B cell (primary cell): ENCODE measurements at regions not wholly inside any gene's neighbourhood (a gene's known extent, or its start where the extent isn't known, plus 50 kb on each side); places are given as distances from the start of the nearest gene placed in this dataset.

Source experiments
- ATAC-seq: fragments of 200-7000 bp; cut with Tn5 transposase; one replicate; pipeline ENCODE4 v1.10.0; 2021; ENCODE audit warnings: low read depth, mild to moderate bottlenecking, moderate number of reproducible peaks, moderate library complexity
- CTCF ChIA-PET: fragments of 350-600 bp; sonication (Branson Sonifier 250); formaldehyde crosslinking; loops from one replicate; lab custom pipeline; 2021; ENCODE audit warnings: antibody characterized with exemption, inconsistent platforms; lab: Charles Lee
- POLR2A ChIA-PET: fragments of 350-600 bp; sonication (Branson Sonifier 250); formaldehyde crosslinking; loops from one replicate; lab custom pipeline; 2021; ENCODE audit warnings: antibody characterized with exemption; lab: Charles Lee
- DNase-seq: peaks from one replicate; pipeline ENCODE4 v3.0.0; 2013
- H2AFZ ChIP-seq: 2 replicates; pipeline ENCODE4 v1.6.1; 2012; ENCODE audit warnings: mild to moderate bottlenecking, low read depth, low read length; ENCODE audit not compliant: insufficient read depth, poor library complexity, severe bottlenecking
- H3K27ac ChIP-seq, 2 donors: 1 replicate in 1 of 2; 2 replicates in 1 of 2; pipeline ENCODE4 v1.5.1; 2012 to 2013; ENCODE audit warnings: low read length in 2 of 2, mild to moderate bottlenecking in 2 of 2, moderate library complexity in 1 of 2
- H3K27me3 ChIP-seq, 4 experiments: fragments of 200-600 bp in 1 of 4; sonication (generic) in 1 of 4; replicated peaks in 1 of 4; 1 replicate in 2 of 4; 2 replicates in 2 of 4; pipeline versions ENCODE4 v1.6.1 to v1.7.0; 2013 to 2016; ENCODE audit warnings: low read length in 3 of 4, mild to moderate bottlenecking in 2 of 4, mixed read lengths in 1 of 4, moderate library complexity in 1 of 4; ENCODE audit not compliant: insufficient read depth in 4 of 4, control insufficient read depth in 3 of 4; ENCODE audit errors: control extremely low read depth in 1 of 4
- H3K36me3 ChIP-seq, 2 experiments: replicated peaks in 1 of 2; 1 replicate in 1 of 2; 2 replicates in 1 of 2; pipeline versions ENCODE4 v1.6.1 to v1.7.1; 2013; ENCODE audit warnings: low read length in 1 of 2; ENCODE audit not compliant: insufficient read depth in 2 of 2, control insufficient read depth in 1 of 2; ENCODE audit errors: control extremely low read depth in 1 of 2, extremely low read depth in 1 of 2
- H3K4me1 ChIP-seq, 2 donors: fragments of 200-600 bp in 1 of 2; sonication (generic) in 1 of 2; 1 replicate in 1 of 2; 2 replicates in 1 of 2; pipeline versions ENCODE4 v1.5.1 to v1.6.1; 2013 to 2017; ENCODE audit warnings: low read length in 2 of 2; ENCODE audit not compliant: control insufficient read depth in 2 of 2, insufficient read depth in 2 of 2
- H3K4me2 ChIP-seq: replicated peaks from 2 replicates; pipeline ENCODE3; 2012; ENCODE audit warnings: mild to moderate bottlenecking, low read depth, low read length; ENCODE audit not compliant: poor library complexity, severe bottlenecking
- H3K4me3 ChIP-seq, 5 experiments: fragments of 200-600 bp in 1 of 5; sonication (generic) in 1 of 5; 1 replicate in 3 of 5; 2 replicates in 2 of 5; pipeline versions ENCODE4 v1.5.1 to v1.7.0; 2011 to 2016; ENCODE audit warnings: low read length in 4 of 5, mild to moderate bottlenecking in 4 of 5, low read depth in 2 of 5, control low read depth in 1 of 5, moderate library complexity in 1 of 5; ENCODE audit not compliant: insufficient read depth in 1 of 5; ENCODE audit errors: control extremely low read depth in 1 of 5, extremely low read depth in 1 of 5
- H3K79me2 ChIP-seq: fragments of 200-600 bp; sonication (generic); one replicate; pipeline ENCODE4 v1.6.0; 2016; ENCODE audit warnings: low read length; ENCODE audit not compliant: control insufficient read depth, insufficient read depth
- H3K9ac ChIP-seq: fragments of 200-600 bp; sonication (generic); 2 replicates; pipeline ENCODE4 v1.6.1; 2017; ENCODE audit warnings: mild to moderate bottlenecking, low read length, moderate library complexity
- H3K9me3 ChIP-seq, 3 donors: one replicate each; pipeline versions ENCODE4 v1.6.1 to v1.7.1; 2013; ENCODE audit warnings: low read length in 2 of 3; ENCODE audit not compliant: control insufficient read depth in 2 of 3, insufficient read depth in 1 of 3; ENCODE audit errors: control extremely low read depth in 1 of 3
- H4K20me1 ChIP-seq: 2 replicates; pipeline ENCODE4 v1.6.0; 2012; ENCODE audit warnings: mild to moderate bottlenecking, low read length; ENCODE audit not compliant: insufficient read depth, control insufficient read depth, poor library complexity, severe bottlenecking
- H3K27ac Mint-ChIP-seq: one replicate; pipeline ENCODE4 v1.8.0; 2021; ENCODE audit warnings: mixed read lengths
- H3K27me3 Mint-ChIP-seq: one replicate; pipeline ENCODE4 v1.8.0; 2021; ENCODE audit warnings: mixed read lengths
- H3K4me1 Mint-ChIP-seq: one replicate; pipeline ENCODE4 v1.8.0; 2021; ENCODE audit warnings: mixed read lengths
- H3K4me3 Mint-ChIP-seq: one replicate; pipeline ENCODE4 v1.8.0; 2021; ENCODE audit warnings: mixed read lengths
- H3K9me3 Mint-ChIP-seq: one replicate; pipeline ENCODE4 v1.8.0; 2022; ENCODE audit warnings: mixed read lengths; ENCODE audit not compliant: insufficient read depth
- EZH2 ChIP-seq: IDR thresholded peaks from 2 replicates; pipeline ENCODE4 v1.6.1; 2012; ENCODE audit warnings: borderline replicate concordance, low read depth, mild to moderate bottlenecking, moderate library complexity, low read length; ENCODE audit not compliant: insufficient read depth, poor library complexity, severe bottlenecking
- WGBS: methylation state at CpG from one replicate; pipeline ENCODE4 v1.1.5; 2013; ENCODE audit warnings: missing lambda C conversion rate; ENCODE audit not compliant: insufficient coverage; 5-methylcytosine and 5-hydroxymethylcytosine counted together
- intact Hi-C: fragments of 100-400 bp; cut with micrococcal nuclease; formaldehyde crosslinking; loops from one replicate; pipeline ENCODE4 v1.10.0; 2022
- TF ChIP-seq, protein P1 (sequence below): fragments of 200-600 bp; IDR thresholded peaks from one replicate; pipeline ENCODE4 v1.8.0; 2022; ENCODE audit warnings: antibody characterized with exemption, mild to moderate bottlenecking

DNA sequence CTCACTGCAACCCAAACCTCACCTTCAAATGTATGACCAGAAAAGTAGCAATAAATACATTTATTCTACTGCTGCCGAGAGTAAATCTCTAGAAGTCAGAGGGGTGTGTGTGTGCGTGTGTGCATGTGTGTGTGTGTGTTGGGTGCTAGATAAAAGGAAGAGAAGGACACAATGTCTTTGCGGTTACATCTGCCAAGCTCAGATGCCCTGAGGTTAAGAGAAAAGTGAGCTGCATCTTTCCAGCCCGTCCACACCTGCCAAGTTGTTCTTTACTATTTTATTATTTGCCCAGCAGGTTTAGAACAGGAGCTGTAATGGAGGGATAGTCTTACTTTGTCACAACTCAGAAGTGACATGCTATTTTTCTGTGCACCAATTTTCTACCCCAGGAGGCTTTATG is 54.5 kb upstream of the ANKFN1 start:
- POLR2A ChIA-PET: no interaction called here

DNA sequence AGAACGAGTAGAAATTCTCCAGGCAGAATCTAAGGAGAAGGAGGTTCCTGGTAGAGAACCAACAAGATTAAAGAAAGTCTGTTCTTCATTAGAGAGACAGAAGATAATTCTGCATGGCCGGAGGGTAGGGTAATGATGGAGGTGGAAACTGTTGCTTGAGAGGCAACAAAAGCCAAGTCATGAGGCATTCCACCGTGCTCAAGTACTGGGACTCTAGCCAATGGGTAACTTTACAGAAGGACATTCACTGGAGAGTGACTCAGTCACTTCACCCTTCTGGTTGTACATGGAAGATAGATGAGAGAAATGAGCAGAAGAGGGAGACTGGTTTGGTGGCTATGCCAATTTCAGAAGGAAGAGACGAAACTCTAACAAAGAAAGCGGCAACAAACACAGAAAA is 53.6 kb upstream of the ANKFN1 start:
- peaks cover 0 to 3% (median 0%) of the 10 kb centered on the region in 4 experiments for H3K27me3 ChIP-seq
- H3K27ac ChIP-seq: no peak overlapping the region
- intact Hi-C loops: no loop called here
- H3K9me3 ChIP-seq: no peaks in the 10 kb centered on the region
- no peaks in the 10 kb centered on the region for H3K4me1 ChIP-seq
- WGBS: 85% methylated on average over 4 of the region's 5 CpGs
- H3K4me2 ChIP-seq: no peak overlapping the region
- ChIA-PET POLR2A (no interaction called here), CTCF (no interaction called here)
- H3K4me1 Mint-ChIP-seq: no peaks in the 10 kb centered on the region
- H4K20me1 ChIP-seq: no peaks in the 10 kb centered on the region
- no peaks in the 10 kb centered on the region for H3K27me3 Mint-ChIP-seq
- no peak overlapping the region for H3K9ac ChIP-seq
- no peaks in the 10 kb centered on the region for H3K9me3 Mint-ChIP-seq
- no peak overlapping the region for H3K4me3 Mint-ChIP-seq
- no peaks in the 10 kb centered on the region for H3K79me2 ChIP-seq
- H2AFZ ChIP-seq: no peak overlapping the region
- ATAC-seq (no peak), DNase-seq (no peak)
- no peak overlapping the region for H3K27ac Mint-ChIP-seq
- H3K4me3 ChIP-seq: no peak overlapping the region
- TF ChIP-seq EZH2: no peak
- TF ChIP-seq, protein P1, sequence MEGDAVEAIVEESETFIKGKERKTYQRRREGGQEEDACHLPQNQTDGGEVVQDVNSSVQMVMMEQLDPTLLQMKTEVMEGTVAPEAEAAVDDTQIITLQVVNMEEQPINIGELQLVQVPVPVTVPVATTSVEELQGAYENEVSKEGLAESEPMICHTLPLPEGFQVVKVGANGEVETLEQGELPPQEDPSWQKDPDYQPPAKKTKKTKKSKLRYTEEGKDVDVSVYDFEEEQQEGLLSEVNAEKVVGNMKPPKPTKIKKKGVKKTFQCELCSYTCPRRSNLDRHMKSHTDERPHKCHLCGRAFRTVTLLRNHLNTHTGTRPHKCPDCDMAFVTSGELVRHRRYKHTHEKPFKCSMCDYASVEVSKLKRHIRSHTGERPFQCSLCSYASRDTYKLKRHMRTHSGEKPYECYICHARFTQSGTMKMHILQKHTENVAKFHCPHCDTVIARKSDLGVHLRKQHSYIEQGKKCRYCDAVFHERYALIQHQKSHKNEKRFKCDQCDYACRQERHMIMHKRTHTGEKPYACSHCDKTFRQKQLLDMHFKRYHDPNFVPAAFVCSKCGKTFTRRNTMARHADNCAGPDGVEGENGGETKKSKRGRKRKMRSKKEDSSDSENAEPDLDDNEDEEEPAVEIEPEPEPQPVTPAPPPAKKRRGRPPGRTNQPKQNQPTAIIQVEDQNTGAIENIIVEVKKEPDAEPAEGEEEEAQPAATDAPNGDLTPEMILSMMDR: no peak
- H3K36me3 ChIP-seq: no peaks in the 10 kb centered on the region

More for the DNA sequence above, 54.5 kb upstream of the ANKFN1 start:
- no peak for ATAC-seq
- no peak for TF ChIP-seq EZH2
- TF ChIP-seq, protein P1: no peak
- Histone ChIP-seq H3K9ac (no peak overlapping the region), H3K79me2 (no peaks in the 10 kb centered on the region), H2AFZ (no peak overlapping the region), H4K20me1 (no peaks in the 10 kb centered on the region), H3K4me1 (no peaks in the 10 kb centered on the region), H3K4me2 (no peak overlapping the region), H3K9me3 (no peaks in the 10 kb centered on the region), H3K27me3 (no peaks in the 10 kb centered on the region), H3K36me3 (no peaks in the 10 kb centered on the region), H3K27ac (no peak overlapping the region), H3K4me3 (no peak overlapping the region)
- WGBS: 83% methylated on average over 3 of the region's 4 CpGs
- H3K4me1 Mint-ChIP-seq: no peaks in the 10 kb centered on the region
- H3K9me3 Mint-ChIP-seq: no peaks in the 10 kb centered on the region
- no peaks in the 10 kb centered on the region for H3K27me3 Mint-ChIP-seq
- no peak for DNase-seq
- CTCF ChIA-PET: no interaction called here
- H3K27ac Mint-ChIP-seq: no peak overlapping the region
- intact Hi-C loops: no loop called here
- no peak overlapping the region for H3K4me3 Mint-ChIP-seq
